VCaP (cell line): ENCODE measurements at regions not wholly inside any gene's neighbourhood (a gene's known extent, or its start where the extent isn't known, plus 50 kb on each side); places are given as distances from the start of the nearest gene placed in this dataset.

Source experiments
- H3K27ac ChIP-seq: fragments of 450-650 bp; 2 replicates; pipeline ENCODE4 v1.5.1; 2017
- CTCF ChIP-seq: fragments of 450-650 bp; conservative IDR thresholded peaks from 2 replicates; pipeline ENCODE4 v1.5.1; 2017; ENCODE audit warnings: mild to moderate bottlenecking, moderate library complexity

GRCh38 chr2:139814458-139814857, 1034.3 kb upstream of the NXPH2 start:
- no peak overlapping the region for H3K27ac ChIP-seq
- no peak for TF ChIP-seq CTCF

- no peak for TF ChIP-seq CTCF
- H3K27ac ChIP-seq: no peak overlapping the region
Observed at GRCh38 chr2:139813340-139813739, 1033.2 kb upstream of the NXPH2 start.

GRCh38 chr2:139805441-139805840, 1025.3 kb upstream of the NXPH2 start:
- H3K27ac ChIP-seq: no peak overlapping the region
- TF ChIP-seq CTCF: no peak

GRCh38 chr2:139798391-139798790, 1018.2 kb upstream of the NXPH2 start:
- no peak for TF ChIP-seq CTCF

GRCh38 chr2:139790807-139791752, 1010.9 kb upstream of the NXPH2 start:
- TF ChIP-seq CTCF: peak; percentile 73
- H3K27ac ChIP-seq: no peak overlapping the region

More at GRCh38 chr2:139798391-139798790, 1018.2 kb upstream of the NXPH2 start:
- no peak overlapping the region for H3K27ac ChIP-seq

- no peak overlapping the region for H3K27ac ChIP-seq
- TF ChIP-seq CTCF: no peak
Observed at GRCh38 chr2:139790136-139790535, 1009.9 kb upstream of the NXPH2 start.

- no peak for TF ChIP-seq CTCF
- H3K27ac ChIP-seq: no peak overlapping the region
Observed at GRCh38 chr2:139778732-139779131, 998.5 kb upstream of the NXPH2 start.
